ENCODE measurements at regions not wholly inside any gene's neighbourhood (a gene's known extent, or its start where the extent isn't known, plus 50 kb on each side); places are given as distances from the start of the nearest gene placed in this dataset.

GRCh38 chr5:114924769-114925168 is 244.9 kb downstream of the TRIM36 start:
- Histone ChIP-seq H3K27ac (ENCODE audit: poor library complexity, severe bottlenecking) (no peak overlapping the region), H3K9me3 (ENCODE audit: severe bottlenecking) (no peaks in the 10 kb centered on the region), H3K36me3 (ENCODE audit: low read depth) (no peaks in the 10 kb centered on the region), H3K4me3 (ENCODE audit: severe bottlenecking) (no peak overlapping the region), H3K4me1 (ENCODE audit: insufficient read depth, poor library complexity, severe bottlenecking) (no peaks in the 10 kb centered on the region), H3K27me3 (ENCODE audit: insufficient read depth, poor library complexity, severe bottlenecking) (no peaks in the 10 kb centered on the region)
- no peak for DNase-seq (ENCODE audit: low spot score)
- no peak for ATAC-seq (ENCODE audit: low read depth)
- TF ChIP-seq, protein P1, sequence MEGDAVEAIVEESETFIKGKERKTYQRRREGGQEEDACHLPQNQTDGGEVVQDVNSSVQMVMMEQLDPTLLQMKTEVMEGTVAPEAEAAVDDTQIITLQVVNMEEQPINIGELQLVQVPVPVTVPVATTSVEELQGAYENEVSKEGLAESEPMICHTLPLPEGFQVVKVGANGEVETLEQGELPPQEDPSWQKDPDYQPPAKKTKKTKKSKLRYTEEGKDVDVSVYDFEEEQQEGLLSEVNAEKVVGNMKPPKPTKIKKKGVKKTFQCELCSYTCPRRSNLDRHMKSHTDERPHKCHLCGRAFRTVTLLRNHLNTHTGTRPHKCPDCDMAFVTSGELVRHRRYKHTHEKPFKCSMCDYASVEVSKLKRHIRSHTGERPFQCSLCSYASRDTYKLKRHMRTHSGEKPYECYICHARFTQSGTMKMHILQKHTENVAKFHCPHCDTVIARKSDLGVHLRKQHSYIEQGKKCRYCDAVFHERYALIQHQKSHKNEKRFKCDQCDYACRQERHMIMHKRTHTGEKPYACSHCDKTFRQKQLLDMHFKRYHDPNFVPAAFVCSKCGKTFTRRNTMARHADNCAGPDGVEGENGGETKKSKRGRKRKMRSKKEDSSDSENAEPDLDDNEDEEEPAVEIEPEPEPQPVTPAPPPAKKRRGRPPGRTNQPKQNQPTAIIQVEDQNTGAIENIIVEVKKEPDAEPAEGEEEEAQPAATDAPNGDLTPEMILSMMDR (IDR thresholded peaks at IDR 0.05; ENCODE audit: poor library complexity, severe bottlenecking): no peak

- H3K4me3 ChIP-seq (ENCODE audit: severe bottlenecking): no peak overlapping the region
- no peaks in the 10 kb centered on the region for H3K36me3 ChIP-seq (ENCODE audit: low read depth)
- DNase-seq (ENCODE audit: low spot score): no peak
- TF ChIP-seq, protein P1 (IDR thresholded peaks at IDR 0.05; ENCODE audit: poor library complexity, severe bottlenecking): no peak
- no peak overlapping the region for H3K27ac ChIP-seq (ENCODE audit: poor library complexity, severe bottlenecking)
- H3K9me3 ChIP-seq (ENCODE audit: severe bottlenecking): peaks cover 3% of the 10 kb centered on the region
- no peaks in the 10 kb centered on the region for H3K4me1 ChIP-seq (ENCODE audit: insufficient read depth, poor library complexity, severe bottlenecking)
- ATAC-seq (ENCODE audit: low read depth): no peak
- H3K27me3 ChIP-seq (ENCODE audit: insufficient read depth, poor library complexity, severe bottlenecking): no peaks in the 10 kb centered on the region
Observed at GRCh38 chr5:114912189-114912920, 257.4 kb downstream of the TRIM36 start.

DNA sequence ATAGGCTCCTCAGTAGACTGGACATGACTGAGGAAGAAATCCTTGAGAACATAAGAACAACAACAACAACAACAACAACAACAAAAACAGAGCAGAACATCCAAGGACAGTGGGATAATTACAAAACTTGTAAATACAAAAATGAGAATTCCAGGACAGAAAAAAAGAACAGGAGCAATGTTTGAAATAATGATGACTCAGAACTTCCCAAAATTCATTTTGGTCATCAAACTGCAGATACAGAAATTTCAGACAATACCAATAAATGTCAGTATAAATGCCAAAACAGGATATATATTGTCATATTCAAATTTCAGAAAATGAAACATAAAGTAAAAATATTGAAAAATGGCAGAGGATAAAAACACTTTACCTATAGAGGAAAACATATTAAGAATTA is 259.0 kb downstream of the TRIM36 start:
- H3K27ac ChIP-seq (ENCODE audit: poor library complexity, severe bottlenecking): no peak overlapping the region
- TF ChIP-seq, protein P1 (IDR thresholded peaks at IDR 0.05; ENCODE audit: poor library complexity, severe bottlenecking): no peak
- ATAC-seq (ENCODE audit: low read depth): no peak

DNA sequence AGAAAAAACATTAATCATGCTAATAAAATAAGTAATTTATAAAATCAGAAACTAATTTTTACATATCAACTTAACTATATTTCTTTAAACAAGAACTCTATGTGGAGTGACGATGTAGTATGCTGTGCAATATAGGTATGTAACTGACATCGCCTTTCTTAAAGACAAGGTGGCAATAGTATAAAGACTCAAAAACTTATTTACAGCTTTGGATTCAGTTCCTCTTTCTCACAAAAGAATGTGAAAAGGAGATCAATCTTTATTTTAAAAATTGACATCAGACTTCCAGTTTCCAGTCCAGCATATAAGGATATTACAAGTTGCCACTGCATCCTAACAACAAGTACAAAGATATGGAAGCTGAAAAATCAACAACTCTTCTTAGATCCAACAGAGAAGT is 260.3 kb downstream of the TRIM36 start:
- DNase-seq (ENCODE audit: low spot score) (no peak), ATAC-seq (ENCODE audit: low read depth) (no peak)
- Histone ChIP-seq H3K4me3 (ENCODE audit: severe bottlenecking) (no peak overlapping the region), H3K9me3 (ENCODE audit: severe bottlenecking) (peaks cover 3% of the 10 kb centered on the region), H3K27ac (ENCODE audit: poor library complexity, severe bottlenecking) (no peak overlapping the region), H3K4me1 (ENCODE audit: insufficient read depth, poor library complexity, severe bottlenecking) (no peaks in the 10 kb centered on the region), H3K36me3 (ENCODE audit: low read depth) (no peaks in the 10 kb centered on the region), H3K27me3 (ENCODE audit: insufficient read depth, poor library complexity, severe bottlenecking) (no peaks in the 10 kb centered on the region)
- TF ChIP-seq, protein P1 (IDR thresholded peaks at IDR 0.05; ENCODE audit: poor library complexity, severe bottlenecking): no peak

More for the DNA sequence above, 259.0 kb downstream of the TRIM36 start:
- Histone ChIP-seq H3K36me3 (ENCODE audit: low read depth) (no peaks in the 10 kb centered on the region), H3K27me3 (ENCODE audit: insufficient read depth, poor library complexity, severe bottlenecking) (no peaks in the 10 kb centered on the region), H3K4me3 (ENCODE audit: severe bottlenecking) (no peak overlapping the region), H3K9me3 (ENCODE audit: severe bottlenecking) (peaks cover 3% of the 10 kb centered on the region), H3K4me1 (ENCODE audit: insufficient read depth, poor library complexity, severe bottlenecking) (no peaks in the 10 kb centered on the region)
- no peak for DNase-seq (ENCODE audit: low spot score)

GRCh38 chr5:114903767-114904166 is 265.9 kb downstream of the TRIM36 start:
- Histone ChIP-seq H3K36me3 (ENCODE audit: low read depth) (no peaks in the 10 kb centered on the region), H3K27ac (ENCODE audit: poor library complexity, severe bottlenecking) (no peak overlapping the region), H3K4me3 (ENCODE audit: severe bottlenecking) (no peak overlapping the region), H3K27me3 (ENCODE audit: insufficient read depth, poor library complexity, severe bottlenecking) (no peaks in the 10 kb centered on the region), H3K9me3 (ENCODE audit: severe bottlenecking) (no peaks in the 10 kb centered on the region), H3K4me1 (ENCODE audit: insufficient read depth, poor library complexity, severe bottlenecking) (no peaks in the 10 kb centered on the region)
- ATAC-seq (ENCODE audit: low read depth) (no peak), DNase-seq (ENCODE audit: low spot score) (no peak)
- TF ChIP-seq, protein P1 (IDR thresholded peaks at IDR 0.05; ENCODE audit: poor library complexity, severe bottlenecking): no peak

All from RWPE2 (cell line).